Heart right ventricle (tissue), 16 donors: ENCODE measurements at regions not wholly inside any gene's neighbourhood (a gene's known extent, or its start where the extent isn't known, plus 50 kb on each side); places are given as distances from the start of the nearest gene placed in this dataset.

Experiments
- ATAC-seq, 8 donors: fragments of 200-7000 bp; cut with Tn5 transposase; one replicate each; pipeline ENCODE4 v1.9.1; 2020; ENCODE audit warnings: mild to moderate bottlenecking in 8 of 8, moderate library complexity in 8 of 8, moderate number of reproducible peaks in 1 of 8
- DNase-seq, 2 donors: peaks; one replicate each; pipeline ENCODE4 v3.0.0-alpha.2; 2020
- H3K27ac ChIP-seq, 10 donors: fragments of 200-600 bp; sonication (generic) in 2 of 10; one replicate each; pipeline versions ENCODE4 v1.5.0 to v1.8.0; 2020 to 2022; ENCODE audit warnings: mild to moderate bottlenecking in 3 of 10
- H3K27me3 ChIP-seq, 7 donors: fragments of 200-600 bp; one replicate each; pipeline ENCODE4 v1.8.0; 2021 to 2022; ENCODE audit warnings: mild to moderate bottlenecking in 2 of 7
- H3K36me3 ChIP-seq, 9 donors: fragments of 200-600 bp; sonication (generic) in 1 of 9; one replicate each; pipeline versions ENCODE4 v1.5.0 to v1.8.0; 2020 to 2022; ENCODE audit warnings: mild to moderate bottlenecking in 2 of 9
- H3K4me1 ChIP-seq, 9 donors: fragments of 200-600 bp; sonication (generic) in 1 of 9; one replicate each; pipeline versions ENCODE4 v1.5.0 to v1.8.0; 2020 to 2022; ENCODE audit warnings: mild to moderate bottlenecking in 4 of 9
- H3K4me3 ChIP-seq, 10 donors: fragments of 200-600 bp; sonication (generic) in 2 of 10; one replicate each; pipeline versions ENCODE4 v1.5.0 to v1.8.0; 2020 to 2022; ENCODE audit warnings: mild to moderate bottlenecking in 7 of 10, moderate library complexity in 2 of 10
- H3K9me3 ChIP-seq, 11 donors: fragments of 200-600 bp in 10 of 11; sonication (generic) in 2 of 11; one replicate each; pipeline versions ENCODE4 v1.5.0 to v1.8.0; 2013 to 2022; ENCODE audit warnings: mild to moderate bottlenecking in 2 of 11, control low read depth in 1 of 11, moderate library complexity in 1 of 11
- WGBS, 2 donors: extraction: QIAGEN DNeasy Blood & Tissue Kit; methylation state at CpG; one replicate each; pipeline ENCODE4 v1.1.7; 2013; ENCODE audit warnings: inconsistent platforms in 1 of 2; 5-methylcytosine and 5-hydroxymethylcytosine counted together
- intact Hi-C, 10 donors: fragments of 100-400 bp; cut with DNase I; formaldehyde crosslinking; loops; one replicate each; pipeline versions ENCODE4 v1.11.1 to v1.14.2; 2022
- TF ChIP-seq, protein P1 (sequence below), 9 donors: fragments of 200-600 bp; sonication (generic) in 2 of 9; IDR thresholded peaks; one replicate each; pipeline versions ENCODE4 v1.5.0 to v1.8.0; 2021 to 2022; ENCODE audit warnings: antibody characterized with exemption in 9 of 9, mild to moderate bottlenecking in 5 of 9, moderate library complexity in 1 of 9
- donor health status: Arrhythmogenic right ventricular cardiomyopathy.
- donor health status: ischemic (EF 13 %, LVEDD 7.1; RV severe dilation, severe dysfunction).
- donor health status: healthy with polysubstance abuse.
- donor health status: DM: no; HTN: yes; CAD: no.
- donor health status: DM: no; HTN: no; CAD: no.
- donor health status: ischemic (EF 25% LVEDD 6.9; RV normal size, moderate dysfunction).
- donor health status: ischemic (EF 25% LVEDD 5.7; RV mildly dilated, moderate dysfunction).
- donor health status: healthy.
- donor health status: DM: yes; HTN: yes; CAD: no.
- donor health status: Ischemic cardiomyopathy.
- donor health status: ischemic (EF 35%, LVEDD 5.7; RV mildly dilated, moderate dysfunction).
- donor health status: nonischemic (EF 11% LVEDD 7.7; RV severe dilation, severe dysfunction).
- donor health status: DM: yes; HTN: yes; CAD: no.
- donor health status: PGD.
- donor health status: ischemic (EF 29% LVEDD 5.4; RV normal size, mild dysfunction).
- donor health status: nonischemic (EF 23%, LVEDD 6.1; RV moderate dilation, normal function).

DNA sequence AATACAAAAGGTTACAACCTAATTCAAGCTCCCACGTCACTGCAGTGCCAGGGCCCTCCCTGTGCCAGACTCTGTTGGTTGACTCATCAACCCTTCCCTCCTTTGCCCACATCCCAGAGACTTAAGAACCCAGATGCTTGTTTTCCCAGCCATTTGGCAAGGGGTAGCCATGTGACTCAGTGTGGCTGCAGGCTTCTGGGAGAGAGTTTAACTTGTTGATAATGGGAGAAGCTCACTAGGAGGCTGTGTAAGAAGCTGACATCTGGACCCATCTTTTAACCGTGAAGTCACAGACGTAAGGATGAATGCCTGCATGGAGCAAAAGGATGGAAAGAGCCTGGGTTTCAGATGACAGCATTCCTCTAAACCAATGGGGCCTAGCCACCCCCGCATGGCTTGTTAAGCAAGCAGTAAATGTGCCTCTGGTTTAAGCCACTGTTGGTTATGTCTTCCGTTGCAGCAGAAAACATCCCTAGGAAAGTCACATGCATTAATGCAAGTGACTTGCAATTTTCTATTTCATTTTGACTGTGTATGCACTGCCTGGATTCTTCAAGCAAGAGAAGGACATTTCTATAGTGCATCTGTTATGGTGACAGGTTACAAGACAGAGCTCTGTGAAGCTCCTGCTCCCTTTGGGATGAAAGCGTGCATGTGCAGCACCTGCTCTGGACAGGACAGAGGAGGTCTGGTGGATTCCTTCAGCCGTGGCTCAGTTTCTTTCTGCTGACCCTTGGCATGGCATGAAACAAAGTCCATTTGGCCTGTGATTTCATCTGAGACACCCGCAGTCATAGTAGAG, 57.5 kb upstream of the CREB5 start:
- Histone ChIP-seq H3K27ac (no peak overlapping the region), H3K9me3 (no peaks in the 10 kb centered on the region), H3K36me3 (no peaks in the 10 kb centered on the region), H3K4me1 (peaks cover 0 to 27% (median 0%) of the 10 kb centered on the region in 9 donors), H3K27me3 (peaks cover 0 to 6% (median 0%) of the 10 kb centered on the region in 7 donors), H3K4me3 (no peak overlapping the region)
- intact Hi-C loops = no loop called here
- ATAC-seq = peak in 2 of 8 donors; percentile 68 to 71
- no peak for DNase-seq
- TF ChIP-seq, protein P1, sequence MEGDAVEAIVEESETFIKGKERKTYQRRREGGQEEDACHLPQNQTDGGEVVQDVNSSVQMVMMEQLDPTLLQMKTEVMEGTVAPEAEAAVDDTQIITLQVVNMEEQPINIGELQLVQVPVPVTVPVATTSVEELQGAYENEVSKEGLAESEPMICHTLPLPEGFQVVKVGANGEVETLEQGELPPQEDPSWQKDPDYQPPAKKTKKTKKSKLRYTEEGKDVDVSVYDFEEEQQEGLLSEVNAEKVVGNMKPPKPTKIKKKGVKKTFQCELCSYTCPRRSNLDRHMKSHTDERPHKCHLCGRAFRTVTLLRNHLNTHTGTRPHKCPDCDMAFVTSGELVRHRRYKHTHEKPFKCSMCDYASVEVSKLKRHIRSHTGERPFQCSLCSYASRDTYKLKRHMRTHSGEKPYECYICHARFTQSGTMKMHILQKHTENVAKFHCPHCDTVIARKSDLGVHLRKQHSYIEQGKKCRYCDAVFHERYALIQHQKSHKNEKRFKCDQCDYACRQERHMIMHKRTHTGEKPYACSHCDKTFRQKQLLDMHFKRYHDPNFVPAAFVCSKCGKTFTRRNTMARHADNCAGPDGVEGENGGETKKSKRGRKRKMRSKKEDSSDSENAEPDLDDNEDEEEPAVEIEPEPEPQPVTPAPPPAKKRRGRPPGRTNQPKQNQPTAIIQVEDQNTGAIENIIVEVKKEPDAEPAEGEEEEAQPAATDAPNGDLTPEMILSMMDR (IDR thresholded peaks at IDR 0.05) = no peak
- WGBS, 2 donors = 85 to 86% methylated on average over 8 of the region's 8 CpGs

DNA sequence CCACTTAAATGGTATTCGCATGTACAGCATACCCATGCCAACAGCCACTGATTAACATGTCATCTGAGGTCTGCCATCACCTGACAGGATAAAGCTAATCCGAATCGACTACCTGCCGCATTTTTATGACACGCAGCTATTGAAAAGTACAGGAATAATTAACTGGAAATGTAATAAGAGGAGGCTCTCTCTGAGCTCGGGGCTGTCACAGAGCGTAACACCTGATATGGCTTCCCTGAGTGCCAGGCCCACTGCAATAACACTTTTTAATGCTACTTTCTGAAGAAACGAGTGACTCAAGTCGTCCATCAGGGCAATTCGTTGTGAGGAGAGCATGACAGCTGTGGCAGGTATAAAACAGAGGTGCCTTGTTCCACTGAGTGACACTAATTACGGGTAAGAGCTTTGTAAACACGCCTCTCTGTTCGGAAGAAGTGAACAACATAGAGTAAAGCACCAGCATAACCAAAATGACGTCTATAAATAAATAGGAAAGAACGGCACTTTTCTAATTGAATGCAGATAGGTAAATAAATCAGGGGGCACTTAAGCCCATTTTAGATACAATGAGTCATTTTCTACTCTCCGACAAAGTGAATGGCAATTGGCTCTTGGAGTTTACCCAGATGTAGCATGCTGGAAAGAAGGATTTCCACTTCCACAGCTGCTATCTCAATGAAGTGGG, 56.5 kb upstream of the CREB5 start:
- ATAC-seq = peak in 4 of 8 donors; percentile 35 to 52 (median 40)
- TF ChIP-seq, protein P1 (IDR thresholded peaks at IDR 0.05) = no peak
- no peak for DNase-seq
- H3K4me3 ChIP-seq = no peak overlapping the region
- peaks cover 0 to 6% (median 0%) of the 10 kb centered on the region in 7 donors for H3K27me3 ChIP-seq
- H3K4me1 ChIP-seq = peaks cover 0 to 27% (median 0%) of the 10 kb centered on the region in 9 donors
- WGBS, 2 donors = 44 to 58% methylated on average over 16 of the region's 16 CpGs
- intact Hi-C loops = no loop called here
- no peaks in the 10 kb centered on the region for H3K9me3 ChIP-seq
- no peaks in the 10 kb centered on the region for H3K36me3 ChIP-seq
- peak overlapping the region in 5 of 10 donors; percentile 9 to 26 (median 17) for H3K27ac ChIP-seq

DNA sequence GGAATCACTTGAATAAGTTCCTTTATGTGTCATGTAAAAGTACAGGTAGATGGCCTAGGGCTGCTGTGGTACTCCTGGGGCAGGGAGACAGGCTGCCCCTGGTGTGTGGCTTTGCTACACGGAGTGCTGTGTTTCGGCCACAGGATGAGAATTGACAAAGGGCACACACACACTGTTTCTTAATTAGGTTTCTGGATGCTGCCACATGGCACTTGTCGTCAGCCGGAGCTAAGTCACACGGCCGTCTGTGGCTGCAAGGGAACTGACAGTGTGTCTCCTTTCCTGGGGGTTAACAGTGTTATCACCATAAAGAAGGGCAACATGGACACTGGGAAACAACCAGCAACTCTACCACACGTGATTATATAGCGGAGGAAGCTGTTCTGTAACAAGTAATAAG, 55.7 kb upstream of the CREB5 start:
- TF ChIP-seq, protein P1 (IDR thresholded peaks at IDR 0.05) = no peak
- intact Hi-C loops = no loop called here
- ATAC-seq (peak in 6 of 8 donors; percentile 46 to 70 (median 56)), DNase-seq (no peak)
- Histone ChIP-seq H3K36me3 (no peaks in the 10 kb centered on the region), H3K9me3 (no peaks in the 10 kb centered on the region), H3K27ac (no peak overlapping the region), H3K4me1 (peaks cover 0 to 27% (median 0%) of the 10 kb centered on the region in 9 donors), H3K4me3 (no peak overlapping the region), H3K27me3 (no peaks in the 10 kb centered on the region)
- WGBS, 2 donors = 42 to 49% methylated on average over 8 of the region's 8 CpGs

DNA sequence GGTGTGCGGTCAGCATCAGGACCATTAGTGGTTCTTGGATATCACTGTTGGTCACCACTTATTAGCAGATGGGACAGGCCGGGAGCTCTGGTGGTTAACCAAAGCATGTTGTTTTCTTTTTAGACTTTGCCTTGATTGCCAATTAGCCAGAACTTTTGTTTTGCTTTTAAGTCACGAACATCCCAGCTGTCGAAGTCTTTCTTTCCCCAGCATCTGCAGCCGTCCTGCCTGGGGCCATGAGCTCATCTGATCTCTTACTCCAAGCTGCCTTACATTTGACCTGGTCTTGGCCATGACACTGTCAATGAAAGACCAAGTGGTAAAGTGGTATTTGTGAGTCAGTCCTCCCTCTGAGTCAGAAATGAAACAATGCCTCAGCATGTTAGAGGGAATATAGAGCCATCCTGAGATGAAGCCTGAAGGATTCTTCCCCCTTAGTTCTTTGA, 53.9 kb upstream of the CREB5 start:
- ATAC-seq (no peak), DNase-seq (no peak)
- no peak overlapping the region for H3K27ac ChIP-seq
- no peak overlapping the region for H3K4me3 ChIP-seq
- WGBS, 2 donors = 91 to 93% methylated on average over 5 of the region's 5 CpGs
- H3K4me1 ChIP-seq = peaks cover 0 to 17% (median 0%) of the 10 kb centered on the region in 9 donors
- no peaks in the 10 kb centered on the region for H3K36me3 ChIP-seq
- intact Hi-C loops = no loop called here
- no peaks in the 10 kb centered on the region for H3K9me3 ChIP-seq
- TF ChIP-seq, protein P1 (IDR thresholded peaks at IDR 0.05) = no peak
- H3K27me3 ChIP-seq = no peaks in the 10 kb centered on the region
